Spleen (tissue), 11 donors: ENCODE measurements at regions not wholly inside any gene's neighbourhood (a gene's known extent, or its start where the extent isn't known, plus 50 kb on each side); places are given as distances from the start of the nearest gene placed in this dataset.

Experiments
- DNase-seq: peaks from one replicate; pipeline ENCODE4 v3.0.0-alpha.2; 2020
- H3K27ac ChIP-seq, 8 donors: fragments of 200-600 bp; sonication (generic) in 7 of 8; 1 replicate in 4 of 8; 2 replicates in 4 of 8; pipeline versions ENCODE4 v1.5.0 to v1.8.0; 2016 to 2021; ENCODE audit warnings: inconsistent platforms in 4 of 8, mild to moderate bottlenecking in 4 of 8, moderate library complexity in 1 of 8
- H3K27me3 ChIP-seq, 7 donors: fragments of 200-600 bp; sonication (generic) in 6 of 7; replicated peaks in 1 of 7; 1 replicate in 4 of 7; 2 replicates in 3 of 7; pipeline versions ENCODE4 v1.5.0 to v1.8.0; 2016 to 2021; ENCODE audit warnings: inconsistent platforms in 3 of 7, mild to moderate bottlenecking in 1 of 7
- H3K36me3 ChIP-seq, 6 donors: fragments of 200-600 bp; sonication (generic) in 5 of 6; 1 replicate in 4 of 6; 2 replicates in 2 of 6; pipeline versions ENCODE4 v1.5.0 to v1.8.0; 2016 to 2021; ENCODE audit warnings: inconsistent platforms in 2 of 6
- H3K4me1 ChIP-seq, 6 donors: fragments of 200-600 bp; sonication (generic) in 5 of 6; 1 replicate in 3 of 6; 2 replicates in 3 of 6; pipeline versions ENCODE4 v1.5.0 to v1.8.0; 2016 to 2021; ENCODE audit warnings: inconsistent platforms in 3 of 6
- H3K4me3 ChIP-seq, 8 donors: fragments of 200-600 bp; sonication (generic) in 7 of 8; 1 replicate in 4 of 8; 2 replicates in 4 of 8; pipeline versions ENCODE4 v1.5.0 to v1.8.0; 2016 to 2021; ENCODE audit warnings: inconsistent platforms in 4 of 8, mild to moderate bottlenecking in 4 of 8, moderate library complexity in 2 of 8
- H3K9me3 ChIP-seq, 8 donors: fragments of 200-600 bp; sonication (generic) in 7 of 8; 1 replicate in 4 of 8; 2 replicates in 4 of 8; pipeline versions ENCODE4 v1.5.0 to v1.8.0; 2016 to 2021; ENCODE audit warnings: inconsistent platforms in 4 of 8
- CTCF ChIP-seq, 11 experiments: fragments of 200-600 bp in 7 of 11; fragments of 450-650 bp in 4 of 11; sonication (generic) in 4 of 11; IDR thresholded peaks in 8 of 11; conservative IDR thresholded peaks in 3 of 11; 1 replicate in 7 of 11; 2 replicates in 4 of 11; pipeline versions ENCODE4 v1.4.0 to v1.8.0; 2016 to 2021; ENCODE audit warnings: antibody characterized with exemption in 11 of 11, inconsistent platforms in 4 of 11, mild to moderate bottlenecking in 1 of 11
- POLR2A ChIP-seq, 3 donors: fragments of 450-650 bp; IDR thresholded peaks; one replicate each; pipeline ENCODE4 v1.5.1; 2017; ENCODE audit warnings: antibody characterized with exemption in 3 of 3, mild to moderate bottlenecking in 1 of 3
- POLR2AphosphoS5 ChIP-seq, 3 donors: sonication (generic); formaldehyde crosslinking; IDR thresholded peaks; one replicate each; pipeline ENCODE4 v1.5.1; 2017; ENCODE audit warnings: antibody characterized with exemption in 3 of 3
- WGBS, 5 donors: extraction: QIAGEN DNeasy Blood & Tissue Kit in 3 of 5; methylation state at CpG; one replicate each; pipeline versions ENCODE4 v1.1.5 to v1.1.7; 2013 to 2018; 5-methylcytosine and 5-hydroxymethylcytosine counted together
- intact Hi-C: fragments of 100-400 bp; cut with DNase I; formaldehyde crosslinking; loops from one replicate; pipeline ENCODE4 v1.15.0; 2023; ENCODE audit warnings: low total_unique reads
- donor health status: healthy with polysubstance abuse.
- donor health status: DM: no; HTN: no; CAD: no; lungs with moderate emphysema.
- donor health status: DM: no; HTN: no; CAD: no.
- donor health status: Bipolar disorder and iron deficiency.
- donor health status: healthy.
- donor health status: DM: no; HTN: no; CAD: no.
- donor health status: DM: yes; HTN: yes; CAD: no.

DNA sequence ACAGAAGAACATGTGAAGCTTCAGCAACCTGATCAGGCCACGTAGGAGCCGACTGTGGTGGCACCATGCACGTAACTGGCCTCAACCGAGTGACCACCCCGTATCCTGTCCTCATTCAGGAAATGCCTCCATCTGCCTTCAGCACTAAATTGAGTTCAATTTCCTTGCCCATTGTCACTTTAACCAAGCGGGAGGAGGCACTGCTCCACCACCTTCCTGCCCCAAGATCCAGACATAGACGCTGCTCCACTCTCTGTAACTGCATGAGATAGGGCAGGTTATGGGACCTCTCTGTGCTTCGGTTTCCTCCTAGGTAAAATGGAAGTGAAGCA, 80.1 kb upstream of the POMGNT2 start:
- Histone ChIP-seq H3K27ac (no peak overlapping the region), H3K4me1 (peaks cover 4 to 17% (median 10%) of the 10 kb centered on the region in 6 donors), H3K36me3 (no peaks in the 10 kb centered on the region), H3K27me3 (no peaks in the 10 kb centered on the region), H3K9me3 (peaks cover 0 to 5% (median 0%) of the 10 kb centered on the region in 8 donors), H3K4me3 (no peak overlapping the region)
- WGBS, 5 donors, result 73 to 85% (median 77%) methylated on average over 8 of the region's 8 CpGs
- TF ChIP-seq CTCF (IDR thresholded peaks at IDR 0.05 in 8 of 11, conservative IDR thresholded peaks at IDR 0.05 in 3 of 11), result no peak
- TF ChIP-seq POLR2AphosphoS5 (IDR thresholded peaks at IDR 0.05), result no peak
- TF ChIP-seq POLR2A (IDR thresholded peaks at IDR 0.05), result no peak
- intact Hi-C loops, result no loop called here
- no peak for DNase-seq

DNA sequence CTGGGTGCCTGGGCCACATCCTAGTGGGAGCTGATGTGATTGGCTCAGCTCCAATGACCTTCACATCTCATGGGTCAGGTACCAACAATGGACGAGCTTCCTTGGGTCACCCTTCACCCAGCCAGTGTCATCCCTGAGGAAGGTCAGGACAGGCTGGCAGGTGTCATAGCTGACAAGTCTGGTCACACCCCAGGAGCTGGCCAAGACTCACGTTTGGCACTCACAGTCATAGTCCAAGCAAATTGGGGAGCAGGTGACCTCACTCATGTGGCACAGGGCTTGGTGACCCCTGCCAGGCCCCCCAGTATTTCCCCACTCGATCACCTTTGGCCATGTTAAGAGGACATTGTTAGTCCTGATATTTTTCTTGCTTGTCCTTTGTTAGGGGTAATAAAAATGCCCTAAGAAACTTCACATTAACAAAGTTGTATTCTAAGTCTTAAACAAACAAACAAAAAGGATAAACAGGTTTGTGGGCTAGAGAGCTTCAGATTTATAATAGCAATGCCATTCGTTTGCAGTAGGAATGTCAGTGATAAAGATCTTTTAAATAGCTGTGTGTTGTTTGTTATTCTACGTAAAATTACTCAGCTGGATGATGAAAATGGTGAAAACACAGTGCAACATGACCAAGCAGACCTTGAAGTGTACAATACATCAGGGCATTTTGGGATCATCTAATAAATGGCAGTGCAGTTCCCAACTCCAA, 79.5 kb upstream of the POMGNT2 start:
- Histone ChIP-seq H3K4me3 (no peak overlapping the region), H3K27me3 (no peaks in the 10 kb centered on the region), H3K4me1 (peaks cover 10 to 22% (median 15%) of the 10 kb centered on the region in 6 donors), H3K9me3 (peaks cover 0 to 5% (median 0%) of the 10 kb centered on the region in 8 donors), H3K36me3 (no peaks in the 10 kb centered on the region), H3K27ac (no peak overlapping the region)
- intact Hi-C loops, result no loop called here
- TF ChIP-seq POLR2A (IDR thresholded peaks at IDR 0.05), result no peak
- TF ChIP-seq POLR2AphosphoS5 (IDR thresholded peaks at IDR 0.05), result no peak
- TF ChIP-seq CTCF (IDR thresholded peaks at IDR 0.05 in 8 of 11, conservative IDR thresholded peaks at IDR 0.05 in 3 of 11), result no peak
- 70 to 86% (median 78%) methylated on average over 4 to 5 of the region's 5 CpGs for WGBS, 5 donors
- DNase-seq, result no peak

DNA sequence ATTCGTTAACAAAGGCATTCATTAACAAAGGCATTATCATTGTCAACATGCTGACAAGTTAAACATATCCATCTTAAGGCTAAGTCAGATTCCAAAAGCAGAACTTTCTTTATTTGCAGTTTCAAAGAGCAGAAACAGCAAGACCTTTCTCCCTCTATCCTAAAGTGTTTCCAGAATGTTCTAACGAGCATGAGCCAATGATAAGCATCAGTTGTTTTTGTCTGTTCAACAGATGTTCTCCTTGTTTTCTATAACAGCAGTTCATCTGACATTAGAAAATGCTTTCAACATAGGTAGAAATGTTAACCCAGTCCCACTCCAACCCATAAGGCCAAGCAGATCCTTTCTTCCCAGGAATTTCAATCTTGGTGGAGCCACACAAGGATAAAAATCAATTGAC, 77.6 kb upstream of the POMGNT2 start:
- TF ChIP-seq POLR2A (IDR thresholded peaks at IDR 0.05) (no peak), CTCF (IDR thresholded peaks at IDR 0.05 in 8 of 11, conservative IDR thresholded peaks at IDR 0.05 in 3 of 11) (no peak), POLR2AphosphoS5 (IDR thresholded peaks at IDR 0.05) (no peak)
- Histone ChIP-seq H3K4me1 (peaks cover 21 to 42% (median 35%) of the 10 kb centered on the region in 6 donors), H3K36me3 (no peaks in the 10 kb centered on the region), H3K9me3 (peaks cover 0 to under 1% (median 0%) of the 10 kb centered on the region in 8 donors), H3K4me3 (no peak overlapping the region), H3K27ac (no peak overlapping the region), H3K27me3 (no peaks in the 10 kb centered on the region)
- 75 to 85% (median 82%) methylated on average over 2 of the region's 2 CpGs for WGBS, 5 donors
- no peak for DNase-seq
- intact Hi-C loops, result no loop called here

DNA sequence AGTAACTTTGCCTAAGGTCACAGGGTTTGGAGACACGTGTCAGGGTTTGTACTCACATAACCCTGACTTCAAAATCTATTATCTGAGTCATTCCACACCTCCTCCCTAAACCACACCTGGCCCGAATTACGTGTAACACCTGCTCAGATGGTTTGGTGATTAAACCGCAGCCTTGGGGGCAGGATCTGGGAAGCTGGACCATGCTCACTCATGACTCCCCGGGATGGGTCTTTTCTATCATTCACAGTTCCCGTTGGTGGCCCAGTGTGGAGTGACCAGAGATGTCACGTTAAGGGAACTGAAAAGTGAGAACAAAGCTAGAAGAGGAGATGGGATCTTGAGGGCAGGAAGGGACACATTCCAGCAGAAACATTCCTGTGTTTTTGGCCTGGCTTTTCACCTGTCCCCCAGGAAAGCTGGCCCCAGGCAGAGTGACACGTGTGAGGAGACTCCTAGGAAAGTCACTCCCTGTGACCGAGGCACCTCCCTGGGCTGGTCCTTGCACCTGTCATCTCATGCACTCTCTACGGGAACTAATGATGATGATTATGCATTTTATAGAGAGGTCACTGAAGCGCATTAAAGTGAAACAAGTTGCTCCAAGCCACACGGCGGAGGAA, 75.4 kb upstream of the POMGNT2 start:
- Histone ChIP-seq H3K4me1 (peaks cover 21 to 54% (median 43%) of the 10 kb centered on the region in 6 donors), H3K4me3 (peak overlapping the region in 1 of 8 donors; percentile 6), H3K36me3 (no peaks in the 10 kb centered on the region), H3K9me3 (no peaks in the 10 kb centered on the region), H3K27ac (peak overlapping the region in 7 of 8 donors; percentile 60 to 82 (median 77)), H3K27me3 (no peaks in the 10 kb centered on the region)
- no peak for DNase-seq
- intact Hi-C loops, result no loop called here
- no peak for TF ChIP-seq CTCF (IDR thresholded peaks at IDR 0.05 in 8 of 11, conservative IDR thresholded peaks at IDR 0.05 in 3 of 11)
- TF ChIP-seq POLR2A (IDR thresholded peaks at IDR 0.05), result no peak
- TF ChIP-seq POLR2AphosphoS5 (IDR thresholded peaks at IDR 0.05), result peak in 1 of 3 donors; percentile 8
- 44 to 53% (median 50%) methylated on average over 12 to 13 of the region's 13 CpGs for WGBS, 5 donors
